GM21737 (cell line): ENCODE measurements at regions not wholly inside any gene's neighbourhood (a gene's known extent, or its start where the extent isn't known, plus 50 kb on each side); places are given as distances from the start of the nearest gene placed in this dataset.

Experiments
- ATAC-seq: cut with Tn5 transposase; IDR thresholded peaks from one replicate; pipeline ENCODE4 v1.9.1; 2021; ENCODE audit warnings: mild to moderate bottlenecking, moderate library complexity; ENCODE audit not compliant: unreplicated experiment

- no peak for ATAC-seq
Observed at GRCh38 chr1:244106837-244107493, 55.9 kb downstream of the ZBTB18 start.

GRCh38 chr1:244111027-244111426 lies 59.9 kb downstream of the ZBTB18 start:
- no peak for ATAC-seq

- no peak for ATAC-seq
Observed at GRCh38 chr1:244112041-244112440, 61.0 kb downstream of the ZBTB18 start.

GRCh38 chr1:244112636-244113035 lies 61.6 kb downstream of the ZBTB18 start:
- ATAC-seq: no peak

GRCh38 chr1:244113532-244114320 lies 62.6 kb downstream of the ZBTB18 start:
- ATAC-seq: no peak

- ATAC-seq: no peak
Observed at GRCh38 chr1:244114892-244115291, 63.8 kb downstream of the ZBTB18 start.

- ATAC-seq: no peak
Observed at GRCh38 chr1:244116946-244117345, 65.9 kb downstream of the ZBTB18 start.

- no peak for ATAC-seq
Observed at GRCh38 chr1:244118109-244118761, 67.2 kb downstream of the ZBTB18 start.

GRCh38 chr1:244128591-244129383 lies 77.7 kb downstream of the ZBTB18 start:
- ATAC-seq: no peak

GRCh38 chr1:244137276-244137675 lies 86.2 kb downstream of the ZBTB18 start:
- no peak for ATAC-seq

- ATAC-seq: no peak
Observed at GRCh38 chr1:244137725-244138124, 86.6 kb downstream of the ZBTB18 start.

- ATAC-seq: no peak
Observed at GRCh38 chr1:244138399-244138798, 87.3 kb downstream of the ZBTB18 start.

- ATAC-seq: no peak
Observed at GRCh38 chr1:244139655-244140054, 88.6 kb downstream of the ZBTB18 start.

- no peak for ATAC-seq
Observed at GRCh38 chr1:244140420-244140819, 89.3 kb downstream of the ZBTB18 start.

- ATAC-seq: no peak
Observed at GRCh38 chr1:244144053-244144452, 93.0 kb downstream of the ZBTB18 start.

- no peak for ATAC-seq
Observed at GRCh38 chr1:244150071-244150470, 99.0 kb downstream of the ZBTB18 start.

- no peak for ATAC-seq
Observed at GRCh38 chr1:244150665-244151064, 99.6 kb downstream of the ZBTB18 start.

GRCh38 chr1:244151537-244151936 lies 100.5 kb downstream of the ZBTB18 start:
- ATAC-seq: no peak

GRCh38 chr1:244154508-244154871 lies 103.4 kb downstream of the ZBTB18 start:
- no peak for ATAC-seq

GRCh38 chr1:244154872-244155531 lies 103.9 kb downstream of the ZBTB18 start:
- ATAC-seq: no peak

GRCh38 chr1:244155661-244156060 lies 104.6 kb downstream of the ZBTB18 start:
- no peak for ATAC-seq
